ENCODE measurements at regions not wholly inside any gene's neighbourhood (a gene's known extent, or its start where the extent isn't known, plus 50 kb on each side); places are given as distances from the start of the nearest gene placed in this dataset.

DNA sequence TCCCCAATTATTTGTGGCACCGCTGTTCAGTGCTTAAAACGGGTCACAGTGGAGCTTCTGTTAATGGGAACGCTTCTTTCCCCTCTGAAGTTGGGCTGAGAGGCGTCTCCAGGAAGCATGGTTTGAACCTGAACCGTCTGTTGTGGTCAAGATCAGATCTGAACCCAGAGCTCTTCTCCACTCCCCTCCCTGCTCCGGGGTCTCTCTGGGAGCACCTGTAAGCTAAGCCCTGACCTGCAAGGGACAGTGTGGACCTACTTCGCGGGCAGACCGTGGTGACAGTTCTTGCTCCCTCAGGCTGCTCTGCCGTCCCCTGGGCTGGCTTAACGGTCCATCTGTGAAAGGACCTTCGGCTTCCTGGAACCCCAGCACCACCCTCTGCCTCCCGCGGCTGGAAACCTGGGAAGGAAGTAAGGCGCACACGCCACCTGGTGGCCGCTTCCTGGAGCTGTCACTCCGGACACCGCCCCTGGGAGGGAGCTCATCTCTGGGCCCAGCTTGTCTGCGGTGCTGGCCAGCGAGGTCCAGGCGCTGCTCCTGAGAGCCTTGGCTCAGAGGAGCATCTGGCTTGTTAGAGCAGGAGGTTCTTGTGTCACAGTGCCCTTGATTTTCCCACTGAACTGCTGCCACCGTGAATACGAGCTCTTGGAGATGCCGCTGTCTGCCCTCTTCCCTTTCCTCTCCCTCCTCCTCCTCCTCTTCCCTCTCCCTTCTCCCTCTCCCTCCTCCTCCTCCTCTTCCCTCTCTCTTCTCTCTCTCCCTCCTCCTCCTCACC, 518.5 kb upstream of the EEF2KMT start:
- TF ChIP-seq YY1 (IDR thresholded peaks at IDR 0.05; ENCODE audit: insufficient read depth, insufficient read length) (no peak), SUZ12 (IDR thresholded peaks at IDR 0.05; ENCODE audit: extremely low read depth, insufficient read depth, insufficient read length) (no peak), ZNF274 (IDR thresholded peaks at IDR 0.05; ENCODE audit: low read depth, low read length) (no peak)
- H3K27me3 ChIP-seq (ENCODE audit: insufficient read depth, insufficient read length) = peaks cover 12% of the 10 kb centered on the region
- no peaks in the 10 kb centered on the region; the same call in 1 of the 2 replicates for H3K9me3 ChIP-seq (ENCODE audit: insufficient read depth, low read length)
- H3K9ac ChIP-seq (ENCODE audit: insufficient read length, low read depth) = peak overlapping the region; percentile 79
- peaks cover 2% of the 10 kb centered on the region for H3K4me1 ChIP-seq (ENCODE audit: insufficient read depth, insufficient read length)
- no peaks in the 10 kb centered on the region for H3K36me3 ChIP-seq (ENCODE audit: insufficient read depth, insufficient read length, low read length)
- peak; percentile 77 for DNase-seq (ENCODE audit: low read depth, low spot score)
- peak overlapping the region; percentile 31 for H3K4me3 ChIP-seq (ENCODE audit: insufficient read length, low read depth)

GRCh38 chr16:5607169-5607568, 509.6 kb upstream of the EEF2KMT start:
- Histone ChIP-seq H3K4me3 (ENCODE audit: insufficient read length, low read depth) (no peak overlapping the region), H3K9ac (ENCODE audit: insufficient read length, low read depth) (no peak overlapping the region), H3K9me3 (ENCODE audit: insufficient read depth, low read length) (no peaks in the 10 kb centered on the region), H3K4me1 (ENCODE audit: insufficient read depth, insufficient read length) (peaks cover 2% of the 10 kb centered on the region), H3K27me3 (ENCODE audit: insufficient read depth, insufficient read length) (no peaks in the 10 kb centered on the region), H3K36me3 (ENCODE audit: insufficient read depth, insufficient read length, low read length) (no peaks in the 10 kb centered on the region)
- TF ChIP-seq YY1 (IDR thresholded peaks at IDR 0.05; ENCODE audit: insufficient read depth, insufficient read length) = no peak
- no peak for TF ChIP-seq ZNF274 (IDR thresholded peaks at IDR 0.05; ENCODE audit: low read depth, low read length)
- TF ChIP-seq SUZ12 (IDR thresholded peaks at IDR 0.05; ENCODE audit: extremely low read depth, insufficient read depth, insufficient read length) = no peak
- no peak for DNase-seq (ENCODE audit: low read depth, low spot score)

- no peak for TF ChIP-seq YY1 (IDR thresholded peaks at IDR 0.05; ENCODE audit: insufficient read depth, insufficient read length)
- no peak for TF ChIP-seq SUZ12 (IDR thresholded peaks at IDR 0.05; ENCODE audit: extremely low read depth, insufficient read depth, insufficient read length)
- no peak for TF ChIP-seq ZNF274 (IDR thresholded peaks at IDR 0.05; ENCODE audit: low read depth, low read length)
- no peaks in the 10 kb centered on the region for H3K27me3 ChIP-seq (ENCODE audit: insufficient read depth, insufficient read length)
- no peaks in the 10 kb centered on the region for H3K36me3 ChIP-seq (ENCODE audit: insufficient read depth, insufficient read length, low read length)
- no peaks in the 10 kb centered on the region for H3K9me3 ChIP-seq (ENCODE audit: insufficient read depth, low read length)
- no peak for DNase-seq (ENCODE audit: low read depth, low spot score)
- H3K4me1 ChIP-seq (ENCODE audit: insufficient read depth, insufficient read length) = peaks cover 2% of the 10 kb centered on the region
- H3K9ac ChIP-seq (ENCODE audit: insufficient read length, low read depth) = no peak overlapping the region
- no peak overlapping the region for H3K4me3 ChIP-seq (ENCODE audit: insufficient read length, low read depth)
Observed at GRCh38 chr16:5605404-5605803, 507.8 kb upstream of the EEF2KMT start.

- Histone ChIP-seq H3K4me1 (ENCODE audit: insufficient read depth, insufficient read length) (peaks cover 2% of the 10 kb centered on the region), H3K4me3 (ENCODE audit: insufficient read length, low read depth) (no peak overlapping the region), H3K36me3 (ENCODE audit: insufficient read depth, insufficient read length, low read length) (no peaks in the 10 kb centered on the region), H3K9me3 (ENCODE audit: insufficient read depth, low read length) (no peaks in the 10 kb centered on the region), H3K9ac (ENCODE audit: insufficient read length, low read depth) (no peak overlapping the region), H3K27me3 (ENCODE audit: insufficient read depth, insufficient read length) (no peaks in the 10 kb centered on the region)
- no peak for TF ChIP-seq SUZ12 (IDR thresholded peaks at IDR 0.05; ENCODE audit: extremely low read depth, insufficient read depth, insufficient read length)
- no peak for TF ChIP-seq YY1 (IDR thresholded peaks at IDR 0.05; ENCODE audit: insufficient read depth, insufficient read length)
- no peak for TF ChIP-seq ZNF274 (IDR thresholded peaks at IDR 0.05; ENCODE audit: low read depth, low read length)
- DNase-seq (ENCODE audit: low read depth, low spot score) = peak; percentile 44
Observed at GRCh38 chr16:5604770-5605169, 507.2 kb upstream of the EEF2KMT start.

- Histone ChIP-seq H3K4me1 (ENCODE audit: insufficient read depth, insufficient read length) (peaks cover 2% of the 10 kb centered on the region), H3K27me3 (ENCODE audit: insufficient read depth, insufficient read length) (no peaks in the 10 kb centered on the region), H3K36me3 (ENCODE audit: insufficient read depth, insufficient read length, low read length) (no peaks in the 10 kb centered on the region), H3K9ac (ENCODE audit: insufficient read length, low read depth) (no peak overlapping the region), H3K4me3 (ENCODE audit: insufficient read length, low read depth) (no peak overlapping the region), H3K9me3 (ENCODE audit: insufficient read depth, low read length) (no peaks in the 10 kb centered on the region)
- TF ChIP-seq ZNF274 (IDR thresholded peaks at IDR 0.05; ENCODE audit: low read depth, low read length) = no peak
- TF ChIP-seq YY1 (IDR thresholded peaks at IDR 0.05; ENCODE audit: insufficient read depth, insufficient read length) = no peak
- no peak for TF ChIP-seq SUZ12 (IDR thresholded peaks at IDR 0.05; ENCODE audit: extremely low read depth, insufficient read depth, insufficient read length)
- DNase-seq (ENCODE audit: low read depth, low spot score) = no peak
Observed at GRCh38 chr16:5603836-5604235, 506.2 kb upstream of the EEF2KMT start.

- no peaks in the 10 kb centered on the region for H3K9me3 ChIP-seq (ENCODE audit: insufficient read depth, low read length)
- H3K9ac ChIP-seq (ENCODE audit: insufficient read length, low read depth) = no peak overlapping the region
- no peak for TF ChIP-seq YY1 (IDR thresholded peaks at IDR 0.05; ENCODE audit: insufficient read depth, insufficient read length)
- TF ChIP-seq ZNF274 (IDR thresholded peaks at IDR 0.05; ENCODE audit: low read depth, low read length) = no peak
- TF ChIP-seq SUZ12 (IDR thresholded peaks at IDR 0.05; ENCODE audit: extremely low read depth, insufficient read depth, insufficient read length) = no peak
- H3K36me3 ChIP-seq (ENCODE audit: insufficient read depth, insufficient read length, low read length) = no peaks in the 10 kb centered on the region
- DNase-seq (ENCODE audit: low read depth, low spot score) = no peak
- H3K4me3 ChIP-seq (ENCODE audit: insufficient read length, low read depth) = no peak overlapping the region
- no peaks in the 10 kb centered on the region for H3K4me1 ChIP-seq (ENCODE audit: insufficient read depth, insufficient read length)
- H3K27me3 ChIP-seq (ENCODE audit: insufficient read depth, insufficient read length) = no peaks in the 10 kb centered on the region
Observed at GRCh38 chr16:5601957-5602356, 504.4 kb upstream of the EEF2KMT start.

DNA sequence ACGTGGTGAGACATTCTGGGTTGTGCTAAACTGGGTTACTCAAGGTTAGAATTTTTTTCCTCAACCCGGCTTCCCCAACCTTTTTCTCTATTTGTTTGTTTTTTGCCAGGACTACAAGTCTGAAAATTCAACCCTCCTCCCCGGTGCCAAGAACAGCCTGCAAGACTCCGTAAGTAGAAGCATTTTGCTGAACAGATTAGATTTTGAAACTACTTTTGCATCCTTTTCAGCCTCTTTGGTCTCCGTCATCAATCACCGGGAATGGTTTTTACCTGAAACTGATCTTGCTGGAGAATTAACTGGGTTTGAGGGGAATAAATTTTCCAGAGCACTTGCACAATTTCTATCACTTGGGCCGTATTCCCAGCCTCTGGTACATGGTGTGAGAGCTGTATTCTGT, 501.2 kb upstream of the EEF2KMT start:
- Histone ChIP-seq H3K4me3 (ENCODE audit: insufficient read length, low read depth) (no peak overlapping the region), H3K36me3 (ENCODE audit: insufficient read depth, insufficient read length, low read length) (no peaks in the 10 kb centered on the region), H3K9ac (ENCODE audit: insufficient read length, low read depth) (no peak overlapping the region), H3K4me1 (ENCODE audit: insufficient read depth, insufficient read length) (no peaks in the 10 kb centered on the region), H3K9me3 (ENCODE audit: insufficient read depth, low read length) (peaks cover 11% of the 10 kb centered on the region; the same call in 1 of the 2 replicates), H3K27me3 (ENCODE audit: insufficient read depth, insufficient read length) (no peaks in the 10 kb centered on the region)
- TF ChIP-seq YY1 (IDR thresholded peaks at IDR 0.05; ENCODE audit: insufficient read depth, insufficient read length) (no peak), SUZ12 (IDR thresholded peaks at IDR 0.05; ENCODE audit: extremely low read depth, insufficient read depth, insufficient read length) (no peak), ZNF274 (IDR thresholded peaks at IDR 0.05; ENCODE audit: low read depth, low read length) (no peak)
- no peak for DNase-seq (ENCODE audit: low read depth, low spot score)
